HFFc6 (cell line): ENCODE measurements at regions not wholly inside any gene's neighbourhood (a gene's known extent, or its start where the extent isn't known, plus 50 kb on each side); places are given as distances from the start of the nearest gene placed in this dataset.
A peak's percentile ranks its signal among the peaks of the same experiment; 100 is the strongest.

Experiments used
- DNase-seq: peaks from one replicate; pipeline ENCODE4 v3.0.0-alpha.2; 2018
- H3K27ac Mint-ChIP-seq: 2 replicates; pipeline ENCODE4 v1.8.0; 2020; ENCODE audit warnings: mild to moderate bottlenecking, mixed read lengths
- H3K27me3 Mint-ChIP-seq: 2 replicates; pipeline ENCODE4 v1.8.0; 2021; ENCODE audit warnings: mild to moderate bottlenecking, moderate library complexity, mixed read lengths; ENCODE audit not compliant: insufficient read depth
- H3K36me3 Mint-ChIP-seq: 2 replicates; pipeline ENCODE4 v1.8.0; 2021; ENCODE audit warnings: low read depth, mixed read lengths
- H3K4me1 Mint-ChIP-seq: 2 replicates; pipeline ENCODE4 v1.8.0; 2020; ENCODE audit warnings: low read depth, mixed read lengths
- H3K4me3 Mint-ChIP-seq: 2 replicates; pipeline ENCODE4 v1.8.0; 2020; ENCODE audit warnings: mild to moderate bottlenecking, moderate library complexity, mixed read lengths
- H3K9me3 Mint-ChIP-seq: 2 replicates; pipeline ENCODE4 v1.8.0; 2020; ENCODE audit warnings: mild to moderate bottlenecking, mixed read lengths
- CTCF ChIP-seq: fragments of 200-600 bp; sonication (generic); IDR thresholded peaks from 2 replicates; pipeline ENCODE4 v1.5.0; 2021; ENCODE audit warnings: antibody characterized with exemption, mild to moderate bottlenecking

GRCh38 chr5:77560677-77561263, 68.7 kb upstream of the WDR41 start:
- H3K27me3 Mint-ChIP-seq, result peaks cover 14% of the 10 kb centered on the region
- H3K4me1 Mint-ChIP-seq, result no peaks in the 10 kb centered on the region
- H3K27ac Mint-ChIP-seq, result no peak overlapping the region

GRCh38 chr5:77558266-77558665, 66.2 kb upstream of the WDR41 start:
- H3K9me3 Mint-ChIP-seq, result no peaks in the 10 kb centered on the region
- no peak for DNase-seq
- H3K27ac Mint-ChIP-seq, result no peak overlapping the region
- no peak for TF ChIP-seq CTCF
- H3K4me3 Mint-ChIP-seq, result no peak overlapping the region
- H3K36me3 Mint-ChIP-seq, result no peaks in the 10 kb centered on the region
- peaks cover 15% of the 10 kb centered on the region for H3K27me3 Mint-ChIP-seq
- no peaks in the 10 kb centered on the region for H3K4me1 Mint-ChIP-seq

More at GRCh38 chr5:77560677-77561263, 68.7 kb upstream of the WDR41 start:
- TF ChIP-seq CTCF, result peak; percentile 80
- Mint-ChIP-seq H3K36me3 (no peaks in the 10 kb centered on the region), H3K9me3 (no peaks in the 10 kb centered on the region), H3K4me3 (no peak overlapping the region)
- peak; percentile 37 for DNase-seq

- Mint-ChIP-seq H3K4me3 (no peak overlapping the region), H3K9me3 (peaks cover 8% of the 10 kb centered on the region; the same call in 1 of the 2 replicates), H3K27ac (no peak overlapping the region), H3K27me3 (peaks cover 10% of the 10 kb centered on the region), H3K4me1 (no peaks in the 10 kb centered on the region), H3K36me3 (no peaks in the 10 kb centered on the region)
- TF ChIP-seq CTCF, result no peak
- DNase-seq, result no peak
Observed at GRCh38 chr5:77550406-77550805, 58.3 kb upstream of the WDR41 start.

- Mint-ChIP-seq H3K4me1 (no peaks in the 10 kb centered on the region), H3K4me3 (no peak overlapping the region), H3K9me3 (peaks cover 8% of the 10 kb centered on the region; the same call in 1 of the 2 replicates), H3K27ac (no peak overlapping the region), H3K36me3 (peaks cover 4% of the 10 kb centered on the region; the same call in 1 of the 2 replicates), H3K27me3 (peaks cover 13% of the 10 kb centered on the region)
- no peak for DNase-seq
- TF ChIP-seq CTCF, result no peak
Observed at GRCh38 chr5:77545285-77545684, 53.2 kb upstream of the WDR41 start.
